Right kidney (tissue), 1 donor: ENCODE measurements at regions not wholly inside any gene's neighbourhood (a gene's known extent, or its start where the extent isn't known, plus 50 kb on each side); places are given as distances from the start of the nearest gene placed in this dataset.

Source experiments
- DNase-seq: peaks from one replicate; pipeline ENCODE4 v3.0.0-alpha.2; 2016

GRCh38 chr1:221435504-221435904 lies 306.4 kb downstream of the DUSP10 start:
- DNase-seq, result peak; percentile 19

- DNase-seq, result no peak
Measured at GRCh38 chr1:221437171-221437570, 304.7 kb downstream of the DUSP10 start.

- DNase-seq, result no peak
Measured at GRCh38 chr1:221437926-221438325, 304.0 kb downstream of the DUSP10 start.

GRCh38 chr1:221439008-221439746 lies 302.7 kb downstream of the DUSP10 start:
- no peak for DNase-seq

GRCh38 chr1:221439747-221440501 lies 302.0 kb downstream of the DUSP10 start:
- DNase-seq, result no peak

GRCh38 chr1:221440658-221441057 lies 301.2 kb downstream of the DUSP10 start:
- DNase-seq, result peak; percentile 18

- no peak for DNase-seq
Measured at GRCh38 chr1:221442056-221442455, 299.8 kb downstream of the DUSP10 start.

- no peak for DNase-seq
Measured at GRCh38 chr1:221444346-221444745, 297.5 kb downstream of the DUSP10 start.

GRCh38 chr1:221448585-221449175 lies 293.2 kb downstream of the DUSP10 start:
- DNase-seq, result no peak

- no peak for DNase-seq
Measured at GRCh38 chr1:221449194-221449593, 292.7 kb downstream of the DUSP10 start.

GRCh38 chr1:221449801-221450470 lies 292.0 kb downstream of the DUSP10 start:
- no peak for DNase-seq

GRCh38 chr1:221451741-221452140 lies 290.1 kb downstream of the DUSP10 start:
- no peak for DNase-seq

- no peak for DNase-seq
Measured at GRCh38 chr1:221454096-221454495, 287.8 kb downstream of the DUSP10 start.

- no peak for DNase-seq
Measured at GRCh38 chr1:221456918-221457317, 285.0 kb downstream of the DUSP10 start.

GRCh38 chr1:221457685-221458446 lies 284.0 kb downstream of the DUSP10 start:
- peak; percentile 19 for DNase-seq

- DNase-seq, result no peak
Measured at GRCh38 chr1:221458447-221459156, 283.3 kb downstream of the DUSP10 start.

GRCh38 chr1:221459558-221459957 lies 282.3 kb downstream of the DUSP10 start:
- DNase-seq, result no peak

- no peak for DNase-seq
Measured at GRCh38 chr1:221462345-221462744, 279.5 kb downstream of the DUSP10 start.

- DNase-seq, result no peak
Measured at GRCh38 chr1:221468546-221468945, 273.3 kb downstream of the DUSP10 start.

GRCh38 chr1:221469476-221469875 lies 272.4 kb downstream of the DUSP10 start:
- DNase-seq, result no peak

GRCh38 chr1:221470000-221470698 lies 271.7 kb downstream of the DUSP10 start:
- DNase-seq, result no peak
